Ovary (tissue), 3 donors: ENCODE measurements at regions not wholly inside any gene's neighbourhood (a gene's known extent, or its start where the extent isn't known, plus 50 kb on each side); places are given as distances from the start of the nearest gene placed in this dataset.

Experiments
- CTCF ChIP-seq, 3 donors: fragments of 450-650 bp in 2 of 3; fragments of 200-600 bp in 1 of 3; IDR thresholded peaks; one replicate each; pipeline versions ENCODE4 v1.5.1 to v1.8.0; 2016 to 2022; ENCODE audit warnings: antibody characterized with exemption in 3 of 3, mild to moderate bottlenecking in 1 of 3
- EP300 ChIP-seq: sonication (generic); formaldehyde crosslinking; IDR thresholded peaks from one replicate; pipeline ENCODE4 v1.6.1; 2017; ENCODE audit warnings: antibody characterized with exemption
- donor health status: DM: no; HTN: no; CAD: no.

GRCh38 chr12:62016021-62016420, 244.2 kb upstream of the USP15 start:
- no peak for TF ChIP-seq CTCF (IDR thresholded peaks at IDR 0.05)
- no peak for TF ChIP-seq EP300
